ENCODE measurements at regions not wholly inside any gene's neighbourhood (a gene's known extent, or its start where the extent isn't known, plus 50 kb on each side); places are given as distances from the start of the nearest gene placed in this dataset.

DNA sequence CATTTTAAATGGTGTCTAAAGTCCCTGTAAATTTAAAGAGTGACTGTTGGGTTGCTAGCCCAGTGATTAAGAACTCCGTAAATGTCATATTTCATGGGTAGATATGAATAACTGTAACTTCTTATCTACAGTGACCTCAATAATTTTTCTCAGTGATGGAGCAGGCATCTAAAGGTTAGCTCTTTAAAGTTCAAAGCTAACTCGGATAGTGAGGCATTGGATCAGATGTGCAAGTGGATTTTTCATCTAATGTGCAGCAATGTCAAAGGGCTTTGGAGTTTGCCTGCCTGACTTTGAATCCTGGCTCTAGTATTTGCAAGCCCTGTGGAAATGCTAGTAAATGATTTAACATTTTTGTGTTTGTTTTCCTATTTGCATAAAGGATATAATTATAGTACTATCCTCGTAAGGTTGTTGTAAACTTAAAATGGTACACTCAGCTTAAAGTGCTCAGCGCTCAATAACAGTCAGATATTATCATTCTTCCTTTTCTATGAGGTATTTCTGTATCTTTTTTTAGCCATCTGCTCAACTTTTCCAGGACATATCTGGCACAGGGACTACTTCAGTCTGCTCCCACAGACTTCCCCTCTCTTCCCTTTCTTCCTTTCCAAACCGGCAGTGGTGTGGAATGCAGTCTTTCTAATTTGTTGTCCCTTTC lies 163.7 kb upstream of the ELL2 start:
- SMC1A ChIA-PET (ENCODE audit: uncharacterized antibody, unreplicated experiment): interaction anchor here (1.6 to 2.3 kb wide), 2 partner anchors 211 to 233 kb away, joined by 6 to 8 read pairs; no protein-coding TSS in a partner anchor
- no peaks in the 10 kb centered on the region for H4K20me1 ChIP-seq (ENCODE audit: control insufficient read depth, insufficient read depth)
- no TSS peak for BruUV-seq (replicated peaks)
- in situ Hi-C loops (cut with MboI): no loop called here
- intact Hi-C loops (cut with micrococcal nuclease; ENCODE audit: unreplicated experiment): no loop called here
- H3K36me3 ChIP-seq (ENCODE audit: control insufficient read depth in 2 of 2, insufficient read depth in 2 of 2, low read length in 1 of 2): no peaks in the 10 kb centered on the region
- POLR2A ChIA-PET: no interaction called here
- no peak for DNase-seq (ENCODE audit: low read depth, low spot score)
- no peak for FAIRE-seq
- H3K79me2 ChIP-seq (ENCODE audit: control insufficient read depth, insufficient read depth, low read length): no peaks in the 10 kb centered on the region
- no peak overlapping the region for H3K4me3 ChIP-seq
- no peak for ATAC-seq
- no peaks in the 10 kb centered on the region for H3K4me1 ChIP-seq (ENCODE audit: control insufficient read depth, insufficient read depth, low read length)
- H2AFZ ChIP-seq (ENCODE audit: control insufficient read depth, low read depth, low read length): no peak overlapping the region
- CTCF ChIA-PET: no interaction called here
- 66% methylated on average over 5 of the region's 5 CpGs for WGBS (ENCODE audit: insufficient coverage, insufficient replicate concordance, low lambda C conversion rate, missing lambda C conversion rate)
- no peaks in the 10 kb centered on the region for H3K9me3 ChIP-seq (replicated peaks; ENCODE audit: control insufficient read depth, insufficient read depth, low read length)
- no peak overlapping the region for H3K9ac ChIP-seq (ENCODE audit: control insufficient read depth, insufficient read depth, low read length)
- no peaks in the 10 kb centered on the region for H3K27me3 ChIP-seq (replicated peaks in 1 of 2; ENCODE audit: control insufficient read depth in 2 of 2, insufficient read depth in 2 of 2, low read length in 1 of 2)
- H3K4me2 ChIP-seq (ENCODE audit: control insufficient read depth, insufficient read depth): no peak overlapping the region
- no peak overlapping the region for H3K27ac ChIP-seq (ENCODE audit: control insufficient read depth, insufficient read depth)
- RAD21 ChIA-PET (ENCODE audit: unreplicated experiment): interaction anchor here (1.2 kb wide), 1 partner anchor 157 kb away, joined by 3 read pairs; no protein-coding TSS in a partner anchor
- TF ChIP-seq NFYB (IDR thresholded peaks at IDR 0.05; ENCODE audit: insufficient read depth, low read depth, low read length): no peak
- TF ChIP-seq, protein P1, sequence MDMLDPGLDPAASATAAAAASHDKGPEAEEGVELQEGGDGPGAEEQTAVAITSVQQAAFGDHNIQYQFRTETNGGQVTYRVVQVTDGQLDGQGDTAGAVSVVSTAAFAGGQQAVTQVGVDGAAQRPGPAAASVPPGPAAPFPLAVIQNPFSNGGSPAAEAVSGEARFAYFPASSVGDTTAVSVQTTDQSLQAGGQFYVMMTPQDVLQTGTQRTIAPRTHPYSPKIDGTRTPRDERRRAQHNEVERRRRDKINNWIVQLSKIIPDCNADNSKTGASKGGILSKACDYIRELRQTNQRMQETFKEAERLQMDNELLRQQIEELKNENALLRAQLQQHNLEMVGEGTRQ (IDR thresholded peaks at IDR 0.05; ENCODE audit: borderline replicate concordance, low read depth, low read length): no peak
- TF ChIP-seq, protein P2, sequence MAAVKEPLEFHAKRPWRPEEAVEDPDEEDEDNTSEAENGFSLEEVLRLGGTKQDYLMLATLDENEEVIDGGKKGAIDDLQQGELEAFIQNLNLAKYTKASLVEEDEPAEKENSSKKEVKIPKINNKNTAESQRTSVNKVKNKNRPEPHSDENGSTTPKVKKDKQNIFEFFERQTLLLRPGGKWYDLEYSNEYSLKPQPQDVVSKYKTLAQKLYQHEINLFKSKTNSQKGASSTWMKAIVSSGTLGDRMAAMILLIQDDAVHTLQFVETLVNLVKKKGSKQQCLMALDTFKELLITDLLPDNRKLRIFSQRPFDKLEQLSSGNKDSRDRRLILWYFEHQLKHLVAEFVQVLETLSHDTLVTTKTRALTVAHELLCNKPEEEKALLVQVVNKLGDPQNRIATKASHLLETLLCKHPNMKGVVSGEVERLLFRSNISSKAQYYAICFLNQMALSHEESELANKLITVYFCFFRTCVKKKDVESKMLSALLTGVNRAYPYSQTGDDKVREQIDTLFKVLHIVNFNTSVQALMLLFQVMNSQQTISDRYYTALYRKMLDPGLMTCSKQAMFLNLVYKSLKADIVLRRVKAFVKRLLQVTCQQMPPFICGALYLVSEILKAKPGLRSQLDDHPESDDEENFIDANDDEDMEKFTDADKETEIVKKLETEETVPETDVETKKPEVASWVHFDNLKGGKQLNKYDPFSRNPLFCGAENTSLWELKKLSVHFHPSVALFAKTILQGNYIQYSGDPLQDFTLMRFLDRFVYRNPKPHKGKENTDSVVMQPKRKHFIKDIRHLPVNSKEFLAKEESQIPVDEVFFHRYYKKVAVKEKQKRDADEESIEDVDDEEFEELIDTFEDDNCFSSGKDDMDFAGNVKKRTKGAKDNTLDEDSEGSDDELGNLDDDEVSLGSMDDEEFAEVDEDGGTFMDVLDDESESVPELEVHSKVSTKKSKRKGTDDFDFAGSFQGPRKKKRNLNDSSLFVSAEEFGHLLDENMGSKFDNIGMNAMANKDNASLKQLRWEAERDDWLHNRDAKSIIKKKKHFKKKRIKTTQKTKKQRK (IDR thresholded peaks at IDR 0.05; ENCODE audit: low read depth, low read length): no peak
- TF ChIP-seq, protein P3, sequence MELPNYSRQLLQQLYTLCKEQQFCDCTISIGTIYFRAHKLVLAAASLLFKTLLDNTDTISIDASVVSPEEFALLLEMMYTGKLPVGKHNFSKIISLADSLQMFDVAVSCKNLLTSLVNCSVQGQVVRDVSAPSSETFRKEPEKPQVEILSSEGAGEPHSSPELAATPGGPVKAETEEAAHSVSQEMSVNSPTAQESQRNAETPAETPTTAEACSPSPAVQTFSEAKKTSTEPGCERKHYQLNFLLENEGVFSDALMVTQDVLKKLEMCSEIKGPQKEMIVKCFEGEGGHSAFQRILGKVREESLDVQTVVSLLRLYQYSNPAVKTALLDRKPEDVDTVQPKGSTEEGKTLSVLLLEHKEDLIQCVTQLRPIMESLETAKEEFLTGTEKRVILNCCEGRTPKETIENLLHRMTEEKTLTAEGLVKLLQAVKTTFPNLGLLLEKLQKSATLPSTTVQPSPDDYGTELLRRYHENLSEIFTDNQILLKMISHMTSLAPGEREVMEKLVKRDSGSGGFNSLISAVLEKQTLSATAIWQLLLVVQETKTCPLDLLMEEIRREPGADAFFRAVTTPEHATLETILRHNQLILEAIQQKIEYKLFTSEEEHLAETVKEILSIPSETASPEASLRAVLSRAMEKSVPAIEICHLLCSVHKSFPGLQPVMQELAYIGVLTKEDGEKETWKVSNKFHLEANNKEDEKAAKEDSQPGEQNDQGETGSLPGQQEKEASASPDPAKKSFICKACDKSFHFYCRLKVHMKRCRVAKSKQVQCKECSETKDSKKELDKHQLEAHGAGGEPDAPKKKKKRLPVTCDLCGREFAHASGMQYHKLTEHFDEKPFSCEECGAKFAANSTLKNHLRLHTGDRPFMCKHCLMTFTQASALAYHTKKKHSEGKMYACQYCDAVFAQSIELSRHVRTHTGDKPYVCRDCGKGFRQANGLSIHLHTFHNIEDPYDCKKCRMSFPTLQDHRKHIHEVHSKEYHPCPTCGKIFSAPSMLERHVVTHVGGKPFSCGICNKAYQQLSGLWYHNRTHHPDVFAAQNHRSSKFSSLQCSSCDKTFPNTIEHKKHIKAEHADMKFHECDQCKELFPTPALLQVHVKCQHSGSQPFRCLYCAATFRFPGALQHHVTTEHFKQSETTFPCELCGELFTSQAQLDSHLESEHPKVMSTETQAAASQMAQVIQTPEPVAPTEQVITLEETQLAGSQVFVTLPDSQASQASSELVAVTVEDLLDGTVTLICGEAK (IDR thresholded peaks at IDR 0.05; ENCODE audit: borderline replicate concordance): no peak
- no peak for TF ChIP-seq YY1 (IDR thresholded peaks at IDR 0.05; ENCODE audit: low read depth, low read length)
- no peak for TF ChIP-seq MTA3 (IDR thresholded peaks at IDR 0.05; ENCODE audit: borderline replicate concordance, low read length)
- TF ChIP-seq RAD21 (IDR thresholded peaks at IDR 0.05; ENCODE audit: insufficient read depth, low read depth, low read length): no peak
- TF ChIP-seq FOXK2 (IDR thresholded peaks at IDR 0.05): no peak
- TF ChIP-seq, protein P4, sequence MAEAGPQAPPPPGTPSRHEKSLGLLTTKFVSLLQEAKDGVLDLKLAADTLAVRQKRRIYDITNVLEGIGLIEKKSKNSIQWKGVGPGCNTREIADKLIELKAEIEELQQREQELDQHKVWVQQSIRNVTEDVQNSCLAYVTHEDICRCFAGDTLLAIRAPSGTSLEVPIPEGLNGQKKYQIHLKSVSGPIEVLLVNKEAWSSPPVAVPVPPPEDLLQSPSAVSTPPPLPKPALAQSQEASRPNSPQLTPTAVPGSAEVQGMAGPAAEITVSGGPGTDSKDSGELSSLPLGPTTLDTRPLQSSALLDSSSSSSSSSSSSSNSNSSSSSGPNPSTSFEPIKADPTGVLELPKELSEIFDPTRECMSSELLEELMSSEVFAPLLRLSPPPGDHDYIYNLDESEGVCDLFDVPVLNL (IDR thresholded peaks at IDR 0.05; ENCODE audit: low read depth, low read length): no peak
- TF ChIP-seq HDAC2 (IDR thresholded peaks at IDR 0.05): no peak
- TF ChIP-seq, protein P5, sequence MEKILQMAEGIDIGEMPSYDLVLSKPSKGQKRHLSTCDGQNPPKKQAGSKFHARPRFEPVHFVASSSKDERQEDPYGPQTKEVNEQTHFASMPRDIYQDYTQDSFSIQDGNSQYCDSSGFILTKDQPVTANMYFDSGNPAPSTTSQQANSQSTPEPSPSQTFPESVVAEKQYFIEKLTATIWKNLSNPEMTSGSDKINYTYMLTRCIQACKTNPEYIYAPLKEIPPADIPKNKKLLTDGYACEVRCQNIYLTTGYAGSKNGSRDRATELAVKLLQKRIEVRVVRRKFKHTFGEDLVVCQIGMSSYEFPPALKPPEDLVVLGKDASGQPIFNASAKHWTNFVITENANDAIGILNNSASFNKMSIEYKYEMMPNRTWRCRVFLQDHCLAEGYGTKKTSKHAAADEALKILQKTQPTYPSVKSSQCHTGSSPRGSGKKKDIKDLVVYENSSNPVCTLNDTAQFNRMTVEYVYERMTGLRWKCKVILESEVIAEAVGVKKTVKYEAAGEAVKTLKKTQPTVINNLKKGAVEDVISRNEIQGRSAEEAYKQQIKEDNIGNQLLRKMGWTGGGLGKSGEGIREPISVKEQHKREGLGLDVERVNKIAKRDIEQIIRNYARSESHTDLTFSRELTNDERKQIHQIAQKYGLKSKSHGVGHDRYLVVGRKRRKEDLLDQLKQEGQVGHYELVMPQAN (conservative IDR thresholded peaks at IDR 0.05): no peak
- no peak for TF ChIP-seq BHLHE40 (IDR thresholded peaks at IDR 0.05; ENCODE audit: borderline replicate concordance in 1 of 2, low read depth in 2 of 2, low read length in 1 of 2)
